ENCODE measurements at regions not wholly inside any gene's neighbourhood (a gene's known extent, or its start where the extent isn't known, plus 50 kb on each side); places are given as distances from the start of the nearest gene placed in this dataset.
A peak's percentile ranks its signal among the peaks of the same experiment; 100 is the strongest.

GRCh38 chr7:15755061-15755460, 68.6 kb upstream of the MEOX2 start:
- intact Hi-C loops (cut with DNase I; ENCODE audit: low total_unique reads): no loop called here
- Histone ChIP-seq H3K9me3 (peaks cover 0 to 4% (median 0%) of the 10 kb centered on the region in 4 donors), H3K27ac (no peak overlapping the region), H3K4me3 (no peak overlapping the region), H3K36me3 (no peaks in the 10 kb centered on the region), H3K27me3 (no peaks in the 10 kb centered on the region), H3K4me1 (no peaks in the 10 kb centered on the region)
- 79 to 93% (median 83%) methylated on average over 2 of the region's 2 CpGs for WGBS, 5 donors
- TF ChIP-seq EP300 (IDR thresholded peaks at IDR 0.05): no peak
- TF ChIP-seq POLR2AphosphoS5 (IDR thresholded peaks at IDR 0.05): no peak
- TF ChIP-seq POLR2A (IDR thresholded peaks at IDR 0.05): no peak
- TF ChIP-seq CTCF (IDR thresholded peaks at IDR 0.05): no peak
- DNase-seq: no peak

- Histone ChIP-seq H3K4me3 (no peak overlapping the region), H3K27ac (no peak overlapping the region), H3K4me1 (no peaks in the 10 kb centered on the region), H3K36me3 (no peaks in the 10 kb centered on the region), H3K9me3 (peaks cover 0 to 4% (median 0%) of the 10 kb centered on the region in 4 donors), H3K27me3 (no peaks in the 10 kb centered on the region)
- DNase-seq: peak in 1 of 2 donors; percentile 33
- intact Hi-C loops (cut with DNase I; ENCODE audit: low total_unique reads): no loop called here
- no peak for TF ChIP-seq CTCF (IDR thresholded peaks at IDR 0.05)
- TF ChIP-seq POLR2AphosphoS5 (IDR thresholded peaks at IDR 0.05): no peak
- no peak for TF ChIP-seq EP300 (IDR thresholded peaks at IDR 0.05)
- TF ChIP-seq POLR2A (IDR thresholded peaks at IDR 0.05): no peak
- WGBS, 5 donors: 54 to 86% (median 68%) methylated on average over 1 of the region's 1 CpG
Measured at GRCh38 chr7:15753887-15754579, 67.5 kb upstream of the MEOX2 start.

GRCh38 chr7:15752377-15752776, 65.9 kb upstream of the MEOX2 start:
- Histone ChIP-seq H3K27me3 (no peaks in the 10 kb centered on the region), H3K27ac (no peak overlapping the region), H3K4me1 (peaks cover 0 to 6% (median 0%) of the 10 kb centered on the region in 4 donors), H3K36me3 (no peaks in the 10 kb centered on the region), H3K4me3 (no peak overlapping the region), H3K9me3 (peaks cover 0 to 4% (median 0%) of the 10 kb centered on the region in 4 donors)
- 36 to 76% (median 56%) methylated on average over 1 of the region's 1 CpG for WGBS, 5 donors
- no peak for TF ChIP-seq CTCF (IDR thresholded peaks at IDR 0.05)
- TF ChIP-seq POLR2A (IDR thresholded peaks at IDR 0.05): no peak
- TF ChIP-seq EP300 (IDR thresholded peaks at IDR 0.05): no peak
- TF ChIP-seq POLR2AphosphoS5 (IDR thresholded peaks at IDR 0.05): no peak
- intact Hi-C loops (cut with DNase I; ENCODE audit: low total_unique reads): no loop called here
- DNase-seq: no peak

GRCh38 chr7:15751191-15751701, 64.8 kb upstream of the MEOX2 start:
- Histone ChIP-seq H3K4me3 (no peak overlapping the region), H3K27me3 (no peaks in the 10 kb centered on the region), H3K27ac (no peak overlapping the region), H3K36me3 (no peaks in the 10 kb centered on the region), H3K9me3 (peaks cover 0 to 4% (median 0%) of the 10 kb centered on the region in 4 donors), H3K4me1 (peaks cover 0 to 9% (median 0%) of the 10 kb centered on the region in 4 donors)
- peak in 1 of 2 donors; percentile 29 for DNase-seq
- WGBS, 5 donors: 85 to 91% (median 88%) methylated on average over 4 of the region's 4 CpGs
- intact Hi-C loops (cut with DNase I; ENCODE audit: low total_unique reads): no loop called here
- TF ChIP-seq CTCF (IDR thresholded peaks at IDR 0.05) (no peak), POLR2A (IDR thresholded peaks at IDR 0.05) (no peak), POLR2AphosphoS5 (IDR thresholded peaks at IDR 0.05) (no peak), EP300 (IDR thresholded peaks at IDR 0.05) (no peak)
